ENCODE measurements at regions not wholly inside any gene's neighbourhood (a gene's known extent, or its start where the extent isn't known, plus 50 kb on each side); places are given as distances from the start of the nearest gene placed in this dataset.

DNA sequence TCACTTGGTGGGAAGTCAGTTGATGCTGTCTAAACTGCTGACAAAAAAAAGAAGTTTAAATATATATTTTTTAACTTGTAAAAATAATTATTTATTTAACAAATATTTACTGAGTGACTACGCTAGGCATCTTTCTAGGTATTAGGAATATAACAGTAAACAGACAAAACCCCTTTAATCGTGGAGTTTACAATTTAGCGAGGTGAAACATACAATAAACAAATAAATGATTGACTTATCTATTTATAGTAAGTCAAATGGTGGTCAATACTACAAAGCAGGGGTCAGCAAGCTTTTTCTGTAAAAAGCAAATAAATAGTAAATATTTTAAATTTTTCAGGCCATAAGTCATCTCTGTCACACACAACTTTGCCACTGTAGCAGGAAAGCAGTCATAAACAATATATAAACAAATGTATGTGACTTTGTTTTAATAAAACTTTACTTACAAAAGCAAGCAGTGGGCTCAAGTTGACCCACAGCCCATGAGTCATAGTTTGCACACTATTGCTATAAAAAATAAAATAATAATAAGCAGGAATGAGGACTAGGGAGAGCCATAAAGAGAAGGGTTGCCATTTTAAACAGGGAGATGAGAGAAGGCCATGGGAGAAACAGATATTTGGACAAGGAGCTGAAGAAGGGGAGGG is 263.9 kb downstream of the PLPP3 start:
- TF ChIP-seq, protein P1, sequence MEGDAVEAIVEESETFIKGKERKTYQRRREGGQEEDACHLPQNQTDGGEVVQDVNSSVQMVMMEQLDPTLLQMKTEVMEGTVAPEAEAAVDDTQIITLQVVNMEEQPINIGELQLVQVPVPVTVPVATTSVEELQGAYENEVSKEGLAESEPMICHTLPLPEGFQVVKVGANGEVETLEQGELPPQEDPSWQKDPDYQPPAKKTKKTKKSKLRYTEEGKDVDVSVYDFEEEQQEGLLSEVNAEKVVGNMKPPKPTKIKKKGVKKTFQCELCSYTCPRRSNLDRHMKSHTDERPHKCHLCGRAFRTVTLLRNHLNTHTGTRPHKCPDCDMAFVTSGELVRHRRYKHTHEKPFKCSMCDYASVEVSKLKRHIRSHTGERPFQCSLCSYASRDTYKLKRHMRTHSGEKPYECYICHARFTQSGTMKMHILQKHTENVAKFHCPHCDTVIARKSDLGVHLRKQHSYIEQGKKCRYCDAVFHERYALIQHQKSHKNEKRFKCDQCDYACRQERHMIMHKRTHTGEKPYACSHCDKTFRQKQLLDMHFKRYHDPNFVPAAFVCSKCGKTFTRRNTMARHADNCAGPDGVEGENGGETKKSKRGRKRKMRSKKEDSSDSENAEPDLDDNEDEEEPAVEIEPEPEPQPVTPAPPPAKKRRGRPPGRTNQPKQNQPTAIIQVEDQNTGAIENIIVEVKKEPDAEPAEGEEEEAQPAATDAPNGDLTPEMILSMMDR (IDR thresholded peaks at IDR 0.05) = no peak
- no peak for TF ChIP-seq POLR2A (IDR thresholded peaks at IDR 0.05)
- TF ChIP-seq EP300 (IDR thresholded peaks at IDR 0.05) = no peak

Measured in tibial nerve (tissue), 4 donors.